Effector CD4-positive, alpha-beta T cell (primary cell): ENCODE measurements at regions not wholly inside any gene's neighbourhood (a gene's known extent, or its start where the extent isn't known, plus 50 kb on each side); places are given as distances from the start of the nearest gene placed in this dataset.
"Not testable (repeated sequence)": the region's sequence is repeated elsewhere in the genome, so short reads cannot be mapped to it uniquely, and the experiment has no call there.

ENCODE experiments used
- DNase-seq: peaks from one replicate; pipeline ENCODE4 v3.0.0-alpha.2; 2020

GRCh38 chr3:153623834-153624233 is 461.8 kb downstream of the RAP2B start:
- no peak for DNase-seq

DNA sequence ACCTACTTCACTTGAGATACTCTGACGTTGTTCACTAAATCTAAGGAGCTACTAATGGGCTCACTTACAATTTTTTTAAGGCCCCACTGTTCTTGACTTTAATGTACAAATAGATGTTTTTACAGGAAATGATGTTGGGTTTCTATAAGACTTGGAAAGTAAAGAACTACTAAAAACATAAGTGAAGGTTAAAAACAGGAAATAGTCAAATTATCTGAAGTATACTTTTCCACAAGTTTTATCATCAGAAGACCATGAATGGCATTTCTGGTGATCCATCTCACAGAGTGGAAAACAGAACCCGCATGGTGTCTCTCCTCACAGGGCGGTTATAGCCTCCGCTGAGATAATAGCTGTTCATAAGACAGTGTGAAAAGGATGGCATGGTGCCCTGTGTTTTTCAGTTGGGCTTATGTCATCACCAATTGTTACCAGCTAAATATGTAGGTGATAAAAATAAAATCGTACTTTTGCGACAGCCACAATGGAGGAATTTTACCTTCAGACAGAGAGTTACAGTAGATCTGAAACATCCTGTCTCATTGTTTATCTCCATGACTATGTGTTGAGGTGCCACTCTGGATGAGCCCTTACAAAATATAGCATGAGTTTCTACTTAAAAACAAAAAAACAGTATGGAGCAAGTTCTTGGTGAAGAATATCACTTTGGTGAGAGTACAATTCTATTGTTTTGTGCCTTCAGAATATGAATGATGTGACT is 462.4 kb downstream of the RAP2B start:
- DNase-seq = peak; percentile 9

DNA sequence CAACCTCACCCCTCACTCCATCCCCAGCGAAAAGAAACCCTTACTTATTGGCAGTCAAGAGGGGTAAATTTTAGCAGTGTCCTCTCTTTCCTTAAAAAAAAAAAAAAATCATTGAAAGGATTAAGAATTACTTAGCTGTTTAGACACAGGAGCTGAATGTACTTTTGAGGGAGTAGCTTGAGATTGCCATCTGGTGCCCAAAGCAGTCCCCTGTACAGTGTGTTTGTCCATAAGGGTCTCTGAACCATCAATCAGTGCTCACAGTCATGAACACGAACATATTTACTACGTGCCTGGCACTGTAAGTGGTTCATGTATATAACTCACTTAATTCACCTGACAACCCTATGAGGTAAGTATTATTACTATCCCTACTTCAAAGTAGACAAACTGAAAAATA is 463.5 kb downstream of the RAP2B start:
- no peak for DNase-seq

GRCh38 chr3:153626158-153626557 is 464.1 kb downstream of the RAP2B start:
- no peak for DNase-seq

- DNase-seq = no peak
These were observed 466.6 kb downstream of the RAP2B start for GRCh38 chr3:153628591-153628990.

DNA sequence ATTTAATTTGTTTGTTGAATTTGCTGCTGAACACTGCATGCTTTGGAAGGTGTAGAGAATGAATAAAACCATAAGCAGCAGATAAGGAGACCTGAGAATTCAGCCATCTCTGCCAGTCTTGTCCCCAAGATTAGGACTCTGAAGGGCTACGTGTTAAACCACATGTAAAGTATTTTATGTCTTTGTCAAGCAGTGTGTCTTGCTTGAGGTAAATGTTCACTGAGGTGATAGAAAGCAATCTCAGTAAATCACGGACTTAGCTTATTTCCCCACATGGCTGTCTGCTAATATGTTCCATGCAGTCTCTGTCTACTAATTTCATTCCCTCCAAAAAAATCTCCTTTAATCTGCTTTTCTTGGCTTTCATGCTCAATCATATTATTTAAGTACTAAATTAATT is 467.1 kb downstream of the RAP2B start:
- no peak for DNase-seq

DNA sequence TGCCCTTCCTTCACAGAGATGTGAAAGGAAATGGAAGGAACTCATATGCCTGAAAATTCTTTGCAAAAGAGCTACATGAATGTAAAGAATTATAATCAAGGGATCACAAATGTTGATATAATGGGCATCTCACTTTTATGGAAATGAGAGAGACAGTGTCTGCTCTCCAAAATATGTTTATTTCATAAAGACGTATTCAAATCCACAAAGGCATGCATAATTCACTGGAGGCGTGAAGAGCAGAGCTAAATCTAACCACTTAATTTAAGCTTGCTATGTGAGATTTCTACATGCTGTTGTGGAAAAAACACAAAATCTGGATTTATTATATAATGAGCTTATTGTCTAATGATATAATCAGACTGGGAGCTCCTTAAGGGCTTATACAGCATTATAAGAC is 469.1 kb downstream of the RAP2B start:
- no peak for DNase-seq

DNA sequence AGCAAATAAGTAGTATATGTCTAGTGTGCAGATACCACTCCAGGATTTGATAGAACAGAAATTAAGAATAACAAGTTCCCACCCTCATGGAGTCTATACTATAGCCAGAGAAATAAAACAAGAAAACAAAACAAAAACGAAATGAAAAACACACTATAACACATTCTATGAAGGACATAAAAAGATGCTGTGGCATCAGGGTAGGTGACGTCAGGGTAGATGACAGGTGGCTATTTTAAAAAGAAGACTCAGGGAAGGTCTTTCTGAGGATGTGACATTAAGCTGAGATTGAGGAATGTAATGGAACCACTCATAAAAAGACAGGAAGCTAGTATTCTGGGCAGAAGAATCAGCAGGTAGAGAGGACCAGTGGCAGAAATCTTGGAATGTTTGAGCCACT is 469.6 kb downstream of the RAP2B start:
- DNase-seq = no peak

DNA sequence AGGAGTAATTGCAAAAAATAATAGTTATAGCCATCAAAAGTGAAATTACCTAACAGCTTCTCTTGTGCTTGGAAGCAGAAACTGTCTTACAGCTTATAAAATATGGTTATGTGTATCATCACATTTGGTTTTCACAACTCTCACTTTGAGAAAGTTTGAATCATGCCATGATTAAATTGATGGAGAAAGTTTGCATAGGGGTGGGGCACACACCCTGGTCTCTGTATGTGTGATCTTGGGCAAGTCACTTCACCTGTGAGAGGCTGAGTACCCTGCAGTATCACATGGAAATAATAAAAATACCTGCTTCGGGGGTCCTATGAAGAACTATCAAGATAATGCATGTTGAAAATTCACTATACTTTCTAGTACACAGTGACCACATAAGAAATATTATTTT is 471.4 kb downstream of the RAP2B start:
- no peak for DNase-seq

GRCh38 chr3:153634683-153635082 is 472.7 kb downstream of the RAP2B start:
- DNase-seq = no peak

DNA sequence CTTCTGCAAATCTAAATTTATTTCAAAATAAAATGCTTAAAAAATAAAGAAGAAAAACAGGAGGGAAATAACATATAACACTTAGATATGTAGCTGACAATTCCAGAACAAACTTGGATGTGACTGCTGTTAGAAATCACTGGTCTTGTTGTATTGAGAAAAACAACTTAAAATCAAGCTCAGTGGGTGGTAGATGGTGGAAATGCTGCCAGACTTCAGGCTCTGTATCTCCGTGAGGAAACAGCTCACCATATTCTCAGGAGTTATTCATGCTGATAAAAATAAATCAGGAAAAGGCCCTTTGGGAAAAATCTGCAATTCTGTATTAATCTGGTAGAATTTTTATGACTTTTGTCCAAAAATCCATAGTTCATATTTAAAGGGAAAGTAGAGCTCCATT is 477.6 kb downstream of the RAP2B start:
- no peak for DNase-seq

- no peak for DNase-seq
These were observed 479.0 kb downstream of the RAP2B start for GRCh38 chr3:153640689-153641665.

DNA sequence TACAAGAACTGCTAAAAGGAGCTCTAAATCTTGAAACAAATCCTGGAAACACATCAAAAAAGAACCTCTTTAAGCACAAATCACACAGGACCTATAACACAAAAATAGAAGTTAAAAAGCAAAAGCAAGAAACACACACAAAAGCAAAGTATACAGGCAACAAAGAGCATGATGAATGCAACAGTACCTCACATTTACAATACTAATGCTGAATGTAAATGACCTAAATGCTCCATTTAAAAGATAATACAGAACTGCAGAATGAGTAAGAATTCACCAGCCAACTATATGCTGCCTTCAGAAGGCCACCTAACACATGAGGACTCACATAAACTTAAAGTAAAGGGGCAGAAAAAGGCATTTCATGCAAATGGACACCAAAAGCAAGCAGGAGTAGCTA is 478.6 kb upstream of the ARHGEF26 start:
- DNase-seq = not testable (repeated sequence)

GRCh38 chr3:153643471-153643870 is 477.7 kb upstream of the ARHGEF26 start:
- not testable (repeated sequence) for DNase-seq

DNA sequence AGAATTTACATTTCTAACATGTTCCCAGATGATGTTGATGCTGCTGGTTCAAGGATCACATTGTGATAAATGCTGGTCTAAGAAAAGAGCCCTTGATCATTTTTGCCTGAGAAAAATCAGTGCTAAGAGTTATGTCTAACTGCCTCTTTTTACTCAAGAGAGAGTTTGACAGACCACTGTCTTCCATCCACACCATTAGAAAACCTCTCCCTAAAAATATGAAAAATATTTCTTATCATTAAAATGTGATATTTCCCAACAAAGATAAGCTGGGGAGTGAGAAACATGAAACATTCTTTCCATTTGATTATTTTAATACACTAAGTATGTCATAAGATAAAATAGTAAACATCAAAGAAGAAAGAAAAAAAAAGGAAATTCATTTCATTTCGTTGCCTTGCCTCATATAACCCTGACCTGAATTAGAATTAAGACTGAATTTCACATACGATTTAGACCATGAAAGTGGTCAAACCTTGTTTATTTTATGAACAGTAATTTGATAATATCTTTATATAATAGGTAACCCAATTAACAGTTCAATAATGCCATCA is 471.8 kb upstream of the ARHGEF26 start:
- DNase-seq = no peak

GRCh38 chr3:153652076-153652475 is 469.1 kb upstream of the ARHGEF26 start:
- no peak for DNase-seq

DNA sequence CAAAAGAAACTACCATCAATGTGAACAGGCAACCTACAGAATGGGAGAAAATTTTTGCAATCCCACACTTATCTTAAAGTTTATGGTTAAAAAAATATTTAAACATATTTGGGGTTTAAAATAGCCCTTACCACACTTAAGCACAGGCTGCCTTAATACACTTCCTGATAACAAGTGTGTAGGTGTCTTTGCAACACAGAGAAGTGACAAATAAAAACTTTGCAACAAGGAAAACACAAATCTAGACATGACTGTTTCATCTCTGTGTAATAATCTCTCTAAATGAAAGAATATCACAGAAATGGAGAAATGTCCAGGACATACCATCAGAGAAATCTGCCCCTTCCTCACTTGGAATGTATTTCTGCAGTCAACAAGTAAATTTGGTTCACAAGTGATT is 464.1 kb upstream of the ARHGEF26 start:
- DNase-seq = no peak

GRCh38 chr3:153657461-153657860 is 463.7 kb upstream of the ARHGEF26 start:
- no peak for DNase-seq

GRCh38 chr3:153658136-153658535 is 463.1 kb upstream of the ARHGEF26 start:
- no peak for DNase-seq

DNA sequence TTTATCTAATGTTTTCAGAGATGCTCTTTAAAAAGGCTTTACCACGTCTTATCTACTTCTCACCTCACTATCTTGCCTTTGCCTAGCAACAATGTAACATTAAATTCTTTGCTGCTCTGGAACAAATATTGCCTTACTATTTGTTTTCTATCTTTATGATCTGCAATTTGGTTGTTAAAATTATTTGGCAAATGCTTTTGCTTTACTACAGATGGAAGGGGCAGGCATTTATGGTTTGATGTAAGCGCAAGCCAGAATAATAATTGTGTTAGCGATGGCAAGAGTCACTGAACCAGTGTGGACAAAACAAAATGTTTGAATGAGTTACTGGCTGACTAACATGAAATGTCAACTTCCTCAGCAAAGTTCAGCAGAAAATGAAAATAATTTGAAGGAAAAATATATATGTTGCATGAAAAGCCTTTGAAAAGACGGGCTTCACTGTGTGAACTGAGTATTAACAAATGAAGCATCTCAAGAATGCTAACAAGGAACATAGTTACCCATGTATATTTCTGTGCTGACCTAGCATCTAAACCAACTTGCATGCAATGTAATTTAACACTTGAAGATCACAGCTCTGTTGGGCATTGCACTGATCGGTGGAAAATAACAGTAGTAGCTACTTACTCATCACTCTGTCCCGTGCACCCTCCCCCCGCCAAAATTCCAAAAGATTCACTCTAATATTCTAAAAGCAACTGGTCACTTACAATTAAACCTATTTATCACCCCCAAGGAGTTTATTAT is 454.0 kb upstream of the ARHGEF26 start:
- no peak for DNase-seq

GRCh38 chr3:153669527-153669926 is 451.7 kb upstream of the ARHGEF26 start:
- DNase-seq = no peak

DNA sequence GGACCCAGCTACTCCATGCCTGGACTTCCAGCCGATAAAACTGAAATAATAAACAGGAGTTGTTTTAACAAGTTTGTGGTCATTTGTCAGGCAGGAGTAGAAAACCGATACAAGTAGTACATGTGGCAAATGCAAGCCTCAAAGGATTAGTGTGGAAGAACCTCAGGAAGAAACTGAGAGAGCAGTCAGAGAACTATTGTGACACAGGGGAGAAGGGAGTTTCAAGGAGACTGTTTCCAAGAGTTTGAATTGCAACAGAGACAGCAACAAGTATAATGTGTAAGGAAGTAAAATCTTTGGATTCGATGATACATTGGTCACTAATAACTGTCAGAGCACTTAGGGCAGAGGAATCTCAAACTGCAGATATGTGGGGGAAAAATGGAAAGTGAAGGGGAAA is 450.6 kb upstream of the ARHGEF26 start:
- no peak for DNase-seq

- DNase-seq = no peak
These were observed 447.3 kb upstream of the ARHGEF26 start for GRCh38 chr3:153673853-153674252.
